GM12878 (cell line): ENCODE measurements at regions not wholly inside any gene's neighbourhood (a gene's known extent, or its start where the extent isn't known, plus 50 kb on each side); places are given as distances from the start of the nearest gene placed in this dataset.

Experiments
- ATAC-seq: fragments of 200-7000 bp; cut with Tn5 transposase; 3 replicates; pipeline ENCODE4 v1.9.1; 2020; ENCODE audit warnings: mild to moderate bottlenecking, moderate library complexity
- BruUV-seq: library from RNA; stranded (reverse); fragments of 400-500 nt; replicated peaks from 2 replicates; lab custom pipeline; 2021; lab: Mats Ljungman, UMichigan
- CTCF ChIA-PET: fragments of 300-600 bp; sonication (Branson Sonifier 250); formaldehyde crosslinking; extraction: SDS; loops from one replicate; lab custom pipeline; 2021; ENCODE audit warnings: inconsistent platforms; lab: Yijun Ruan, JAX
- POLR2A ChIA-PET: fragments of 350-600 bp; formaldehyde crosslinking; extraction: SDS; loops from one replicate; lab custom pipeline; 2021; ENCODE audit warnings: inconsistent platforms; lab: Charles Lee
- RAD21 ChIA-PET: fragments of 300-600 bp; sonication (Branson Sonifier 250); formaldehyde crosslinking; loops from one replicate; lab custom pipeline; 2023; ENCODE audit warnings: antibody characterized with exemption; ENCODE audit not compliant: unreplicated experiment; lab: Charles Lee
- SMC1A ChIA-PET: fragments of 300-600 bp; sonication (Branson Sonifier 250); formaldehyde crosslinking; loops from one replicate; lab custom pipeline; 2023; ENCODE audit not compliant: unreplicated experiment, uncharacterized antibody; lab: Charles Lee
- DNase-seq: peaks from one replicate; pipeline ENCODE4 v3.0.0-alpha.2; 2011; ENCODE audit warnings: low read depth, low spot score
- FAIRE-seq: peaks from 3 replicates; lab custom pipeline; 2011; peaks lifted over from hg19 to GRCh38; lab: Jason Lieb, UNC
- H2AFZ ChIP-seq: 2 replicates; pipeline ENCODE4 v1.6.0; 2011; ENCODE audit warnings: low read depth, low read length, control low read depth; ENCODE audit not compliant: control insufficient read depth
- H3K27ac ChIP-seq: 2 replicates; pipeline ENCODE4 v1.5.1; 2011; ENCODE audit warnings: control low read depth; ENCODE audit not compliant: control insufficient read depth, insufficient read depth
- H3K27me3 ChIP-seq, 2 experiments: replicated peaks in 1 of 2; 2 replicates each; pipeline versions ENCODE4 v1.6.0 to v1.6.1; 2011; ENCODE audit warnings: low read length in 1 of 2; ENCODE audit not compliant: control insufficient read depth in 2 of 2, insufficient read depth in 2 of 2
- H3K36me3 ChIP-seq, 2 experiments: 2 replicates each; pipeline ENCODE4 v1.5.1; 2011; ENCODE audit warnings: low read length in 1 of 2; ENCODE audit not compliant: control insufficient read depth in 2 of 2, insufficient read depth in 2 of 2
- H3K4me1 ChIP-seq: 2 replicates; pipeline ENCODE4 v1.6.1; 2011; ENCODE audit warnings: mild to moderate bottlenecking, low read length, moderate library complexity, mixed read lengths; ENCODE audit not compliant: control insufficient read depth, insufficient read depth
- H3K4me2 ChIP-seq: 2 replicates; pipeline ENCODE4 v1.6.0; 2011; ENCODE audit warnings: control low read depth; ENCODE audit not compliant: control insufficient read depth, insufficient read depth
- H3K4me3 ChIP-seq: fragments of 200-600 bp; sonication (generic); 2 replicates; pipeline ENCODE4 v1.5.1; 2016
- H3K79me2 ChIP-seq: 2 replicates; pipeline ENCODE4 v1.6.0; 2011; ENCODE audit warnings: low read length; ENCODE audit not compliant: control insufficient read depth, insufficient read depth
- H3K9ac ChIP-seq: 2 replicates; pipeline ENCODE4 v1.8.0; 2011; ENCODE audit warnings: low read length, control low read depth, mixed read lengths; ENCODE audit not compliant: control insufficient read depth, insufficient read depth
- H3K9me3 ChIP-seq: replicated peaks from 3 replicates; pipeline ENCODE4 v1.5.1; 2011; ENCODE audit warnings: mild to moderate bottlenecking, low read length; ENCODE audit not compliant: control insufficient read depth, insufficient read depth
- H4K20me1 ChIP-seq: 2 replicates; pipeline ENCODE4 v1.6.0; 2011; ENCODE audit not compliant: control insufficient read depth, insufficient read depth
- ATF7 ChIP-seq: fragments of 450-650 bp; IDR thresholded peaks from 2 replicates; pipeline ENCODE4 v1.6.1; 2016; ENCODE audit warnings: low read depth, mild to moderate bottlenecking
- BCL11A ChIP-seq: IDR thresholded peaks from 2 replicates; pipeline ENCODE4 v1.6.1; 2011; ENCODE audit warnings: low read depth, low read length
- CBX3 ChIP-seq: fragments of 200-600 bp; sonication (generic); IDR thresholded peaks from 2 replicates; pipeline ENCODE4 v1.6.1; 2016; ENCODE audit warnings: low read depth, borderline replicate concordance
- EED ChIP-seq: sonication (generic); IDR thresholded peaks from 2 replicates; pipeline ENCODE4 v1.6.1; 2016; ENCODE audit warnings: antibody characterized with exemption, low read depth
- HCFC1 ChIP-seq: fragments of 150-350 bp; IDR thresholded peaks from 2 replicates; pipeline ENCODE4 v1.6.1; 2014; ENCODE audit warnings: low read length
- JUNB ChIP-seq: IDR thresholded peaks from 2 replicates; pipeline ENCODE4 v1.6.1; 2016; ENCODE audit warnings: antibody characterized with exemption, mild to moderate bottlenecking
- NBN ChIP-seq: fragments of 450-650 bp; IDR thresholded peaks from 2 replicates; pipeline ENCODE4 v1.6.1; 2016
- NFXL1 ChIP-seq: fragments of 450-650 bp; IDR thresholded peaks from 2 replicates; pipeline ENCODE4 v1.6.1; 2017; ENCODE audit warnings: antibody characterized with exemption, mild to moderate bottlenecking, borderline replicate concordance
- PAX5 ChIP-seq: IDR thresholded peaks from 2 replicates; pipeline ENCODE4 v1.6.1; 2011; ENCODE audit warnings: low read depth, low read length, borderline replicate concordance
- PAX8 ChIP-seq: fragments of 450-650 bp; IDR thresholded peaks from 2 replicates; pipeline ENCODE4 v1.6.1; 2017; ENCODE audit warnings: mild to moderate bottlenecking, moderate library complexity
- PRDM15 ChIP-seq: fragments of 450-650 bp; formaldehyde crosslinking; IDR thresholded peaks from 2 replicates; pipeline ENCODE4 v1.4.0; 2020; ENCODE audit warnings: mild to moderate bottlenecking, moderate library complexity
- RUNX3 ChIP-seq: IDR thresholded peaks from 2 replicates; pipeline ENCODE4 v1.6.1; 2012; ENCODE audit warnings: low read length, inconsistent platforms
- SMAD1 ChIP-seq: fragments of 450-650 bp; IDR thresholded peaks from 2 replicates; pipeline ENCODE4 v1.6.1; 2018; ENCODE audit warnings: mild to moderate bottlenecking, low read depth; ENCODE audit not compliant: partially characterized antibody
- SMARCA5 ChIP-seq: fragments of 450-650 bp; IDR thresholded peaks from 2 replicates; pipeline ENCODE4 v1.6.1; 2017; ENCODE audit warnings: mild to moderate bottlenecking
- TCF3 ChIP-seq: IDR thresholded peaks from 2 replicates; pipeline ENCODE4 v1.6.1; 2012; ENCODE audit warnings: low read depth, mild to moderate bottlenecking, low read length, borderline replicate concordance; ENCODE audit not compliant: insufficient read depth
- TCF7 ChIP-seq: IDR thresholded peaks from 2 replicates; pipeline ENCODE4 v1.6.1; 2014; ENCODE audit warnings: antibody characterized with exemption, borderline replicate concordance
- YY1 ChIP-seq: IDR thresholded peaks from 2 replicates; pipeline ENCODE4 v1.6.1; 2011; ENCODE audit warnings: low read depth, mild to moderate bottlenecking, low read length
- WGBS: methylation state at CpG from one replicate; pipeline ENCODE4 v1.1.6; 2016; ENCODE audit warnings: low lambda C conversion rate; ENCODE audit not compliant: insufficient replicate concordance, insufficient coverage; ENCODE audit errors: missing lambda C conversion rate; 5-methylcytosine and 5-hydroxymethylcytosine counted together
- in situ Hi-C: fragments of 300-500 bp; cut with MboI; formaldehyde crosslinking; loops from 9 replicates; pipeline ENCODE4 v1.14.3; 2018; ENCODE audit warnings: mixed read lengths
- intact Hi-C: fragments of 100-400 bp; cut with micrococcal nuclease; formaldehyde crosslinking; loops from one replicate; pipeline ENCODE4 v1.14.2; 2022; ENCODE audit not compliant: unreplicated experiment
- TF ChIP-seq, protein P1 (sequence below): IDR thresholded peaks from 2 replicates; pipeline ENCODE4 v1.6.1; 2012; ENCODE audit warnings: low read length, inconsistent platforms
- TF ChIP-seq, protein P2 (sequence below): IDR thresholded peaks from 2 replicates; pipeline ENCODE4 v1.6.1; 2012; ENCODE audit warnings: mild to moderate bottlenecking, low read depth, low read length

- ChIA-PET POLR2A (interaction anchor here (1.0 kb wide), 1 partner anchor 11 kb away, joined by 3 read pairs; no protein-coding TSS in a partner anchor), SMC1A (interaction anchor here (0.8 to 6.6 kb wide), 4 partner anchors 8 to 47 kb away, joined by 3 to 58 read pairs (median 4); no protein-coding TSS in a partner anchor), CTCF (interaction anchor here (0.5 to 1.7 kb wide), 5 partner anchors 9 to 74 kb away, joined by 3 to 13 read pairs (median 3); no protein-coding TSS in a partner anchor), RAD21 (interaction anchor here (1.0 to 5.1 kb wide), 8 partner anchors 8 to 78 kb away, joined by 3 to 47 read pairs (median 4); no protein-coding TSS in a partner anchor)
- Histone ChIP-seq H3K4me2 (no peak overlapping the region), H3K4me3 (no peak overlapping the region), H3K4me1 (peaks cover 21% of the 10 kb centered on the region), H3K9ac (no peak overlapping the region), H3K27ac (no peak overlapping the region), H3K27me3 (no peaks in the 10 kb centered on the region; a peak in 1 of 4 replicates), H3K36me3 (no peaks in the 10 kb centered on the region), H3K79me2 (no peaks in the 10 kb centered on the region), H3K9me3 (no peaks in the 10 kb centered on the region; the same call in 2 of the 3 replicates), H4K20me1 (no peaks in the 10 kb centered on the region), H2AFZ (no peak overlapping the region)
- DNase-seq, result peak; percentile 28
- ATAC-seq, result peak; percentile 48
- FAIRE-seq, result no peak
- WGBS, result 19% methylated on average over 4 of the region's 4 CpGs
- no TSS peak for BruUV-seq
- intact Hi-C loops (no loop called here), in situ Hi-C loops (no loop called here)
- TF ChIP-seq HCFC1 (no peak), CBX3 (no peak), NBN (no peak), EED (no peak), PAX8 (no peak), ATF7 (peak; percentile 71), RUNX3 (peak; percentile 67), PAX5 (peak; percentile 26; the same call in 1 of the 2 replicates), BCL11A (no peak), YY1 (no peak), NFXL1 (no peak), JUNB (no peak), SMAD1 (no peak), SMARCA5 (no peak), TCF3 (no peak), PRDM15 (CRISPR knock-in tag) (no peak), TCF7 (no peak)
- TF ChIP-seq, protein P1, sequence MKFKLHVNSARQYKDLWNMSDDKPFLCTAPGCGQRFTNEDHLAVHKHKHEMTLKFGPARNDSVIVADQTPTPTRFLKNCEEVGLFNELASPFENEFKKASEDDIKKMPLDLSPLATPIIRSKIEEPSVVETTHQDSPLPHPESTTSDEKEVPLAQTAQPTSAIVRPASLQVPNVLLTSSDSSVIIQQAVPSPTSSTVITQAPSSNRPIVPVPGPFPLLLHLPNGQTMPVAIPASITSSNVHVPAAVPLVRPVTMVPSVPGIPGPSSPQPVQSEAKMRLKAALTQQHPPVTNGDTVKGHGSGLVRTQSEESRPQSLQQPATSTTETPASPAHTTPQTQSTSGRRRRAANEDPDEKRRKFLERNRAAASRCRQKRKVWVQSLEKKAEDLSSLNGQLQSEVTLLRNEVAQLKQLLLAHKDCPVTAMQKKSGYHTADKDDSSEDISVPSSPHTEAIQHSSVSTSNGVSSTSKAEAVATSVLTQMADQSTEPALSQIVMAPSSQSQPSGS, result no peak
- TF ChIP-seq, protein P2, sequence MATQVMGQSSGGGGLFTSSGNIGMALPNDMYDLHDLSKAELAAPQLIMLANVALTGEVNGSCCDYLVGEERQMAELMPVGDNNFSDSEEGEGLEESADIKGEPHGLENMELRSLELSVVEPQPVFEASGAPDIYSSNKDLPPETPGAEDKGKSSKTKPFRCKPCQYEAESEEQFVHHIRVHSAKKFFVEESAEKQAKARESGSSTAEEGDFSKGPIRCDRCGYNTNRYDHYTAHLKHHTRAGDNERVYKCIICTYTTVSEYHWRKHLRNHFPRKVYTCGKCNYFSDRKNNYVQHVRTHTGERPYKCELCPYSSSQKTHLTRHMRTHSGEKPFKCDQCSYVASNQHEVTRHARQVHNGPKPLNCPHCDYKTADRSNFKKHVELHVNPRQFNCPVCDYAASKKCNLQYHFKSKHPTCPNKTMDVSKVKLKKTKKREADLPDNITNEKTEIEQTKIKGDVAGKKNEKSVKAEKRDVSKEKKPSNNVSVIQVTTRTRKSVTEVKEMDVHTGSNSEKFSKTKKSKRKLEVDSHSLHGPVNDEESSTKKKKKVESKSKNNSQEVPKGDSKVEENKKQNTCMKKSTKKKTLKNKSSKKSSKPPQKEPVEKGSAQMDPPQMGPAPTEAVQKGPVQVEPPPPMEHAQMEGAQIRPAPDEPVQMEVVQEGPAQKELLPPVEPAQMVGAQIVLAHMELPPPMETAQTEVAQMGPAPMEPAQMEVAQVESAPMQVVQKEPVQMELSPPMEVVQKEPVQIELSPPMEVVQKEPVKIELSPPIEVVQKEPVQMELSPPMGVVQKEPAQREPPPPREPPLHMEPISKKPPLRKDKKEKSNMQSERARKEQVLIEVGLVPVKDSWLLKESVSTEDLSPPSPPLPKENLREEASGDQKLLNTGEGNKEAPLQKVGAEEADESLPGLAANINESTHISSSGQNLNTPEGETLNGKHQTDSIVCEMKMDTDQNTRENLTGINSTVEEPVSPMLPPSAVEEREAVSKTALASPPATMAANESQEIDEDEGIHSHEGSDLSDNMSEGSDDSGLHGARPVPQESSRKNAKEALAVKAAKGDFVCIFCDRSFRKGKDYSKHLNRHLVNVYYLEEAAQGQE, result no peak
These were observed 224.8 kb downstream of the RPLP1 start for GRCh38 chr15:69677403-69677802.
